Psoas muscle (tissue), 7 donors: ENCODE measurements at regions not wholly inside any gene's neighbourhood (a gene's known extent, or its start where the extent isn't known, plus 50 kb on each side); places are given as distances from the start of the nearest gene placed in this dataset.
A peak's percentile ranks its signal among the peaks of the same experiment; 100 is the strongest.

Experiments used
- ATAC-seq, 4 donors: fragments of 200-7000 bp; cut with Tn5 transposase; one replicate each; pipeline ENCODE4 v1.9.1; 2020; ENCODE audit warnings: moderate library complexity in 3 of 4, mild to moderate bottlenecking in 2 of 4
- DNase-seq, 2 donors: peaks; one replicate each; pipeline ENCODE4 v3.0.0-alpha.2; 2020
- H3K27ac ChIP-seq: fragments of 200-600 bp; one replicate; pipeline ENCODE4 v1.8.0; 2022
- H3K27me3 ChIP-seq, 3 donors: fragments of 200-600 bp in 1 of 3; one replicate each; pipeline versions ENCODE4 v1.6.1 to v1.8.0; 2013 to 2022; ENCODE audit warnings: low read length in 2 of 3, mild to moderate bottlenecking in 2 of 3, moderate library complexity in 1 of 3; ENCODE audit not compliant: insufficient read depth in 3 of 3
- H3K36me3 ChIP-seq, 2 donors: fragments of 200-600 bp in 1 of 2; one replicate each; pipeline versions ENCODE4 v1.6.1 to v1.8.0; 2013 to 2022; ENCODE audit warnings: low read depth in 1 of 2, mild to moderate bottlenecking in 1 of 2, moderate library complexity in 1 of 2; ENCODE audit not compliant: insufficient read depth in 1 of 2
- H3K4me1 ChIP-seq: fragments of 200-600 bp; one replicate; pipeline ENCODE4 v1.8.0; 2022
- H3K4me3 ChIP-seq: fragments of 200-600 bp; one replicate; pipeline ENCODE4 v1.8.0; 2022; ENCODE audit warnings: mild to moderate bottlenecking
- H3K9me3 ChIP-seq: fragments of 200-600 bp; one replicate; pipeline ENCODE4 v1.8.0; 2022
- CTCF ChIP-seq: fragments of 200-600 bp; IDR thresholded peaks from one replicate; pipeline ENCODE4 v1.8.0; 2022; ENCODE audit warnings: antibody characterized with exemption
- WGBS, 3 donors: extraction: QIAGEN DNeasy Blood & Tissue Kit; methylation state at CpG; one replicate each; pipeline versions ENCODE4 v1.1.6 to v1.1.7; 2013; 5-methylcytosine and 5-hydroxymethylcytosine counted together
- intact Hi-C, 2 donors: fragments of 100-400 bp; cut with DNase I; formaldehyde crosslinking; loops; one replicate each; pipeline versions ENCODE4 v1.11.0 to v1.14.2; 2022
- donor health status: healthy with polysubstance abuse.
- donor health status: DM: no; HTN: no; CAD: no; lungs with moderate emphysema.
- donor health status: Bipolar disorder and iron deficiency.
- donor health status: healthy.
- donor health status: DM: yes; HTN: yes; CAD: no.
- donor health status: DM: no; HTN: no; CAD: no.
- donor health status: DM: yes; HTN: yes; CAD: no.

GRCh38 chr3:13689373-13690260 lies 140.7 kb downstream of the FBLN2 start:
- intact Hi-C loops: no loop called here
- no peak overlapping the region for H3K4me3 ChIP-seq
- no peaks in the 10 kb centered on the region for H3K4me1 ChIP-seq
- no peak overlapping the region for H3K27ac ChIP-seq
- no peak for DNase-seq
- peaks cover 0 to 4% (median 2%) of the 10 kb centered on the region in 3 donors for H3K27me3 ChIP-seq
- peak; percentile 33 to 71 (median 57) for ATAC-seq
- 29 to 42% (median 32%) methylated on average over 8 to 9 of the region's 9 CpGs for WGBS, 3 donors
- no peaks in the 10 kb centered on the region for H3K36me3 ChIP-seq
- no peak for TF ChIP-seq CTCF
- H3K9me3 ChIP-seq: no peaks in the 10 kb centered on the region

- H3K36me3 ChIP-seq: no peaks in the 10 kb centered on the region
- no peaks in the 10 kb centered on the region for H3K9me3 ChIP-seq
- H3K4me1 ChIP-seq: no peaks in the 10 kb centered on the region
- H3K27ac ChIP-seq: no peak overlapping the region
- intact Hi-C loops: no loop called here
- peaks cover 0 to 2% (median 1%) of the 10 kb centered on the region in 3 donors for H3K27me3 ChIP-seq
- ATAC-seq (peak in 1 of 4 donors; percentile 31), DNase-seq (no peak)
- TF ChIP-seq CTCF: no peak
- 49 to 69% (median 59%) methylated on average over 7 of the region's 7 CpGs for WGBS, 3 donors
- no peak overlapping the region for H3K4me3 ChIP-seq
Observed at GRCh38 chr3:13688824-13689223, 139.9 kb downstream of the FBLN2 start.

GRCh38 chr3:13688034-13688433 lies 139.1 kb downstream of the FBLN2 start:
- peaks cover 0 to 3% (median 2%) of the 10 kb centered on the region in 3 donors for H3K27me3 ChIP-seq
- 80 to 87% (median 85%) methylated on average over 8 of the region's 8 CpGs for WGBS, 3 donors
- H3K36me3 ChIP-seq: no peaks in the 10 kb centered on the region
- no peaks in the 10 kb centered on the region for H3K9me3 ChIP-seq
- DNase-seq: no peak
- H3K4me1 ChIP-seq: no peaks in the 10 kb centered on the region
- H3K4me3 ChIP-seq: no peak overlapping the region
- H3K27ac ChIP-seq: no peak overlapping the region
- no peak for ATAC-seq
- intact Hi-C loops: no loop called here
- TF ChIP-seq CTCF: no peak
